H1 (cell line): ENCODE measurements at regions not wholly inside any gene's neighbourhood (a gene's known extent, or its start where the extent isn't known, plus 50 kb on each side); places are given as distances from the start of the nearest gene placed in this dataset.

Experiments
- CTCF ChIA-PET: fragments of 300-600 bp; sonication (Branson Sonifier 250); formaldehyde crosslinking; loops from one replicate; lab custom pipeline; 2021; ENCODE audit not compliant: partially characterized antibody; lab: Charles Lee
- POLR2A ChIA-PET: fragments of 300-600 bp; sonication (Branson Sonifier 250); formaldehyde crosslinking; loops from one replicate; lab custom pipeline; 2021; ENCODE audit warnings: inconsistent platforms; ENCODE audit not compliant: partially characterized antibody; lab: Charles Lee
- DNase-seq, 2 experiments: peaks; one replicate each; pipeline versions ENCODE4 v3.0.0 to v3.0.0-alpha.2; 2010 to 2022; ENCODE audit warnings: low spot score in 2 of 2, low read depth in 1 of 2, mixed read lengths in 1 of 2
- FAIRE-seq: peaks from 2 replicates; lab custom pipeline; 2011; peaks lifted over from hg19 to GRCh38; lab: Jason Lieb, UNC
- H2AFZ ChIP-seq: 2 replicates; pipeline ENCODE4 v1.8.1; 2012; ENCODE audit warnings: low read length, inconsistent platforms
- H2AK5ac ChIP-seq: 2 replicates; pipeline ENCODE4 v1.6.1; 2013; ENCODE audit warnings: low read depth, low read length
- H2BK120ac ChIP-seq: replicated peaks from 2 replicates; pipeline ENCODE3; 2013; ENCODE audit warnings: low read depth, low read length, inconsistent platforms
- H2BK12ac ChIP-seq: 2 replicates; pipeline ENCODE4 v1.6.1; 2013; ENCODE audit warnings: low read depth, low read length
- H2BK15ac ChIP-seq: 2 replicates; pipeline ENCODE4 v1.6.1; 2013; ENCODE audit warnings: low read length
- H2BK20ac ChIP-seq: 2 replicates; pipeline ENCODE4 v1.6.1; 2013; ENCODE audit warnings: low read length
- H2BK5ac ChIP-seq: 2 replicates; pipeline ENCODE4 v1.6.1; 2013; ENCODE audit warnings: low read depth, low read length
- H3K14ac ChIP-seq: 2 replicates; pipeline ENCODE4 v1.6.1; 2013; ENCODE audit warnings: inconsistent platforms; ENCODE audit not compliant: insufficient read length
- H3K18ac ChIP-seq: 2 replicates; pipeline ENCODE4 v1.6.1; 2013; ENCODE audit warnings: low read length; ENCODE audit errors: extremely low read depth
- H3K23ac ChIP-seq: 2 replicates; pipeline ENCODE4 v1.6.1; 2013; ENCODE audit warnings: inconsistent platforms; ENCODE audit not compliant: insufficient read length
- H3K23me2 ChIP-seq: 2 replicates; pipeline ENCODE4 v1.6.1; 2013; ENCODE audit warnings: low read depth, low read length
- H3K27ac ChIP-seq: 2 replicates; pipeline ENCODE4 v1.6.1; 2011; ENCODE audit warnings: low read depth, low read length, inconsistent platforms
- H3K27me3 ChIP-seq, 4 experiments: replicated peaks in 1 of 4; 1 replicate in 1 of 4; 2 replicates in 3 of 4; pipeline versions ENCODE4 v1.6.1 to v1.8.1; 2011 to 2013; ENCODE audit warnings: low read length in 3 of 4, mild to moderate bottlenecking in 3 of 4, inconsistent platforms in 2 of 4, mixed read lengths in 2 of 4, moderate library complexity in 1 of 4; ENCODE audit not compliant: control insufficient read depth in 3 of 4, insufficient read depth in 3 of 4; ENCODE audit errors: extremely low read depth in 1 of 4
- H3K36me3 ChIP-seq, 4 experiments: 2 replicates each; pipeline versions ENCODE4 v1.6.1 to v1.8.1; 2011 to 2013; ENCODE audit warnings: mild to moderate bottlenecking in 4 of 4, low read length in 3 of 4, moderate library complexity in 2 of 4, control low read depth in 1 of 4, inconsistent platforms in 1 of 4; ENCODE audit not compliant: insufficient read depth in 4 of 4, control insufficient read depth in 2 of 4
- H3K4ac ChIP-seq: replicated peaks from 2 replicates; pipeline ENCODE3; 2013; ENCODE audit warnings: low read length, low read depth, mixed read lengths, inconsistent platforms; ENCODE audit not compliant: insufficient read length
- H3K4me1 ChIP-seq, 4 experiments: replicated peaks in 1 of 4; 1 replicate in 1 of 4; 2 replicates in 3 of 4; pipeline versions ENCODE4 v1.6.1 to v1.8.1; 2011 to 2013; ENCODE audit warnings: low read length in 3 of 4, inconsistent platforms in 2 of 4, mixed read lengths in 1 of 4; ENCODE audit not compliant: insufficient read depth in 4 of 4, control insufficient read depth in 3 of 4
- H3K4me2 ChIP-seq, 2 experiments: 2 replicates each; pipeline versions ENCODE4 v1.6.1 to v1.8.1; 2011 to 2013; ENCODE audit warnings: low read depth in 2 of 2, low read length in 2 of 2, control low read depth in 1 of 2, inconsistent platforms in 1 of 2, mild to moderate bottlenecking in 1 of 2; ENCODE audit not compliant: insufficient read depth in 1 of 2
- H3K4me3 ChIP-seq, 4 experiments: fragments of 200-600, 300-600 bp in 1 of 4; sonication (generic), shearing (Covaris generic), sonication (Bioruptor Twin) in 1 of 4; 2 replicates each; pipeline versions ENCODE4 v1.5.1 to v1.8.1; 2011 to 2016; ENCODE audit warnings: low read length in 4 of 4, low read depth in 3 of 4, control low read depth in 2 of 4, inconsistent platforms in 2 of 4, mild to moderate bottlenecking in 2 of 4, mixed read lengths in 1 of 4, moderate library complexity in 1 of 4; ENCODE audit not compliant: insufficient read depth in 2 of 4; ENCODE audit errors: extremely low read depth in 1 of 4
- H3K56ac ChIP-seq: replicated peaks from 2 replicates; pipeline ENCODE3; 2013; ENCODE audit warnings: low read depth, mild to moderate bottlenecking, mixed read lengths, low read length, inconsistent platforms; ENCODE audit not compliant: insufficient read length
- H3K79me1 ChIP-seq: 2 replicates; pipeline ENCODE4 v1.6.1; 2013; ENCODE audit warnings: low read depth, low read length, control low read depth
- H3K79me2 ChIP-seq, 2 experiments: 2 replicates each; pipeline versions ENCODE4 v1.6.1 to v1.8.1; 2012 to 2013; ENCODE audit warnings: low read length in 2 of 2, mild to moderate bottlenecking in 2 of 2, inconsistent platforms in 1 of 2; ENCODE audit not compliant: insufficient read depth in 2 of 2, control insufficient read depth in 1 of 2
- H3K9ac ChIP-seq, 4 experiments: replicated peaks in 1 of 4; 1 replicate in 1 of 4; 2 replicates in 3 of 4; pipeline versions ENCODE4 v1.6.1 to v1.8.1; 2011 to 2013; ENCODE audit warnings: low read depth in 3 of 4, low read length in 3 of 4, control low read depth in 2 of 4, mild to moderate bottlenecking in 2 of 4, moderate library complexity in 2 of 4, inconsistent platforms in 1 of 4; ENCODE audit errors: extremely low read depth in 1 of 4
- H3K9me3 ChIP-seq, 2 experiments: 2 replicates each; pipeline versions ENCODE4 v1.6.1 to v1.8.1; 2012 to 2013; ENCODE audit warnings: mild to moderate bottlenecking in 2 of 2, moderate library complexity in 2 of 2, control low read depth in 1 of 2, inconsistent platforms in 1 of 2, low read depth in 1 of 2, low read length in 1 of 2, mixed read lengths in 1 of 2; ENCODE audit not compliant: insufficient read depth in 2 of 2
- H4K20me1 ChIP-seq, 2 experiments: replicated peaks in 1 of 2; 2 replicates each; pipeline versions ENCODE3 to v1.8.1; 2011 to 2013; ENCODE audit warnings: inconsistent platforms in 2 of 2, low read length in 2 of 2, mild to moderate bottlenecking in 1 of 2; ENCODE audit not compliant: insufficient read depth in 2 of 2, control insufficient read depth in 1 of 2
- H4K5ac ChIP-seq: 2 replicates; pipeline ENCODE4 v1.6.1; 2013; ENCODE audit warnings: low read length, low read depth, mixed read lengths, inconsistent platforms; ENCODE audit not compliant: insufficient read length
- H4K8ac ChIP-seq: 2 replicates; pipeline ENCODE4 v1.8.0; 2013; ENCODE audit warnings: mild to moderate bottlenecking, moderate library complexity, low read length, inconsistent platforms; ENCODE audit not compliant: insufficient read depth; ENCODE audit errors: extremely low read depth
- H4K91ac ChIP-seq: replicated peaks from 2 replicates; pipeline ENCODE3; 2013; ENCODE audit warnings: low read length, mixed read lengths, inconsistent platforms; ENCODE audit not compliant: insufficient read length
- FOSL1 ChIP-seq: IDR thresholded peaks from 2 replicates; pipeline ENCODE4 v1.6.1; 2011; ENCODE audit warnings: mild to moderate bottlenecking, low read depth, low read length, moderate library complexity; ENCODE audit not compliant: insufficient read depth
- SIRT6 ChIP-seq: IDR thresholded peaks from one replicate; pipeline ENCODE4 v1.7.1; 2012; ENCODE audit warnings: low read length, inconsistent platforms
- SP1 ChIP-seq: IDR thresholded peaks from 2 replicates; pipeline ENCODE4 v1.6.1; 2011; ENCODE audit warnings: low read depth, low read length
- WGBS, 2 experiments: shearing (Covaris generic) in 1 of 2; methylation state at CpG; one replicate each; pipeline versions ENCODE4 v1.1.6 to v1.1.7; 2013 to 2015; ENCODE audit warnings: low lambda C conversion rate in 2 of 2, mixed read lengths in 2 of 2, inconsistent platforms in 1 of 2, low coverage in 1 of 2, missing lambda C conversion rate in 1 of 2; ENCODE audit not compliant: insufficient replicate concordance in 2 of 2, insufficient coverage in 1 of 2, insufficient read length in 1 of 2; ENCODE audit errors: extremely low coverage in 1 of 2, missing lambda C conversion rate in 1 of 2; 5-methylcytosine and 5-hydroxymethylcytosine counted together

DNA sequence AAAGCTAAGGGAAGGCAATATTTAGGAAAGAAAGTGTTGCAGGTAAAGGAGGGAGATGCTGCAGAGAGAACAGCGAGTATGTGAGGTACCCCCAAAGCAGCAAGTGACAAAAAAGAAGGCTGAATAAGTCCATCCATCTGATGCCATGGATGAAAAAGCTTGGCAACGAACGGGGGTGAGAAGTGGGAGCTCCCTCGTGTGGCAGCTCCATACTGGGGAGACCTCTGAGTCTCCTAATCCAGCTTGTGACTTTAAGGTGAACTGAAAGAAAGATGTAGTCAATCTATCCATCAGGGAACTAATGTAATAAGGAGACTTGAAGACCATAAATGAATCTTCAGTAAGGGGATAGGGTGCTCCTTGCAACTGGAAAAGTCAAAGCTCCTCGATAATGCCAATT, 156.6 kb downstream of the OTOR start:
- Histone ChIP-seq H3K23ac (no peak overlapping the region), H4K5ac (no peak overlapping the region), H3K56ac (no peak overlapping the region), H3K14ac (no peak overlapping the region), H2BK12ac (no peak overlapping the region), H3K79me2 (no peaks in the 10 kb centered on the region), H3K79me1 (no peaks in the 10 kb centered on the region), H2BK5ac (no peak overlapping the region), H2BK120ac (no peak overlapping the region), H3K4me2 (no peak overlapping the region), H4K91ac (no peak overlapping the region), H2AFZ (no peak overlapping the region), H3K27ac (no peak overlapping the region), H2BK15ac (no peak overlapping the region), H3K18ac (no peak overlapping the region), H4K20me1 (no peaks in the 10 kb centered on the region), H3K4ac (no peak overlapping the region), H4K8ac (no peak overlapping the region), H3K27me3 (no peaks in the 10 kb centered on the region), H3K36me3 (no peaks in the 10 kb centered on the region), H3K9ac (no peak overlapping the region), H3K23me2 (no peaks in the 10 kb centered on the region), H3K4me3 (no peak overlapping the region), H3K4me1 (no peaks in the 10 kb centered on the region), H2BK20ac (no peak overlapping the region), H2AK5ac (no peak overlapping the region), H3K9me3 (no peaks in the 10 kb centered on the region)
- DNase-seq (no peak), FAIRE-seq (no peak)
- 67% methylated on average over 5 of the region's 5 CpGs; no CpG with 5 or more reads in 1 of the 2 experiments for WGBS, 2 experiments
- ChIA-PET POLR2A (no interaction called here), CTCF (interaction anchor here (0.6 to 3.1 kb wide), 18 partner anchors 9 to 500 kb away, joined by 3 to 13 read pairs (median 4); no protein-coding TSS in a partner anchor)
- TF ChIP-seq SIRT6, result no peak
- no peak for TF ChIP-seq SP1
- no peak for TF ChIP-seq FOSL1
